ENCODE measurements at regions not wholly inside any gene's neighbourhood (a gene's known extent, or its start where the extent isn't known, plus 50 kb on each side); places are given as distances from the start of the nearest gene placed in this dataset.

DNA sequence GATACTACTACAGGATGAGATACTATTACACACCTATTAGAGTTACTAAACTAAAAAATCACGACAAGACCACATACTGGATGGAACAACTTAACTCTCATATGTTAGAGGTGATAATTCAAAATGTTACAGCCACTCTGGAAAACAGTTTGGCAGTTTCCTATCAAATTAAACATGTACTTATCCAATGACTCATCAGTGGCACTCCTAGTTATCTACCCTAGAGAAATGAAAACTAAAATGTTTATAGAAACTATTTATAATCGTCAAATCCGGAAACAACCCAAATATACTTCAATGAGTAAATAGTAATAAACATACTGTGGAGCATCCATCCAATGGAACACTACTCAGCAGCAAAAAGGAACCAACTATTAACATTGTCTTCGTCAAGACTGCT, 137.0 kb upstream of the RBBP8 start:
- TF ChIP-seq, protein P1, sequence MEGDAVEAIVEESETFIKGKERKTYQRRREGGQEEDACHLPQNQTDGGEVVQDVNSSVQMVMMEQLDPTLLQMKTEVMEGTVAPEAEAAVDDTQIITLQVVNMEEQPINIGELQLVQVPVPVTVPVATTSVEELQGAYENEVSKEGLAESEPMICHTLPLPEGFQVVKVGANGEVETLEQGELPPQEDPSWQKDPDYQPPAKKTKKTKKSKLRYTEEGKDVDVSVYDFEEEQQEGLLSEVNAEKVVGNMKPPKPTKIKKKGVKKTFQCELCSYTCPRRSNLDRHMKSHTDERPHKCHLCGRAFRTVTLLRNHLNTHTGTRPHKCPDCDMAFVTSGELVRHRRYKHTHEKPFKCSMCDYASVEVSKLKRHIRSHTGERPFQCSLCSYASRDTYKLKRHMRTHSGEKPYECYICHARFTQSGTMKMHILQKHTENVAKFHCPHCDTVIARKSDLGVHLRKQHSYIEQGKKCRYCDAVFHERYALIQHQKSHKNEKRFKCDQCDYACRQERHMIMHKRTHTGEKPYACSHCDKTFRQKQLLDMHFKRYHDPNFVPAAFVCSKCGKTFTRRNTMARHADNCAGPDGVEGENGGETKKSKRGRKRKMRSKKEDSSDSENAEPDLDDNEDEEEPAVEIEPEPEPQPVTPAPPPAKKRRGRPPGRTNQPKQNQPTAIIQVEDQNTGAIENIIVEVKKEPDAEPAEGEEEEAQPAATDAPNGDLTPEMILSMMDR (IDR thresholded peaks at IDR 0.05; ENCODE audit: borderline replicate concordance, extremely low read depth, low read length, poor library complexity, severe bottlenecking), result no peak
- no peak for TF ChIP-seq EZH2 (IDR thresholded peaks at IDR 0.05; ENCODE audit: borderline replicate concordance, low read depth, low read length, severe bottlenecking)

Data from DND-41 (cell line).